ENCODE measurements at regions not wholly inside any gene's neighbourhood (a gene's known extent, or its start where the extent isn't known, plus 50 kb on each side); places are given as distances from the start of the nearest gene placed in this dataset.

DNA sequence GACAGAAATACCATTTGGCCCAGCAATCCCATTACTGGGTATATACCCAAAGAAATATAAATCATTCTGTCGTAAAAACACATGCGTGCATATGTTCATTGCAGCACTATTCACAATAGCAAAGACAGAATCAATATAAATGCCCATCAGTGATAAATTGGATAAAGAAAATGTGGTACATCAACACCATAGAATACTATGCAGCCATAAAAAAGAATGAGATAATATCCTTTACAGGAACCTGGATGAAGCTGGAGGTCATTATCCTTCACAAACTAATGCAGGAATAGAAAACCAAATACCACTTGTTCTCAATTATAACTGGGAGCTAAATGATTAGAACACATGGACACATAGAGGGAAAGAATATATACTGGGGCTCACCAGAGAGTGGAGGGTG, 109.6 kb upstream of the SLC35F3 start:
- TF ChIP-seq, protein P1, sequence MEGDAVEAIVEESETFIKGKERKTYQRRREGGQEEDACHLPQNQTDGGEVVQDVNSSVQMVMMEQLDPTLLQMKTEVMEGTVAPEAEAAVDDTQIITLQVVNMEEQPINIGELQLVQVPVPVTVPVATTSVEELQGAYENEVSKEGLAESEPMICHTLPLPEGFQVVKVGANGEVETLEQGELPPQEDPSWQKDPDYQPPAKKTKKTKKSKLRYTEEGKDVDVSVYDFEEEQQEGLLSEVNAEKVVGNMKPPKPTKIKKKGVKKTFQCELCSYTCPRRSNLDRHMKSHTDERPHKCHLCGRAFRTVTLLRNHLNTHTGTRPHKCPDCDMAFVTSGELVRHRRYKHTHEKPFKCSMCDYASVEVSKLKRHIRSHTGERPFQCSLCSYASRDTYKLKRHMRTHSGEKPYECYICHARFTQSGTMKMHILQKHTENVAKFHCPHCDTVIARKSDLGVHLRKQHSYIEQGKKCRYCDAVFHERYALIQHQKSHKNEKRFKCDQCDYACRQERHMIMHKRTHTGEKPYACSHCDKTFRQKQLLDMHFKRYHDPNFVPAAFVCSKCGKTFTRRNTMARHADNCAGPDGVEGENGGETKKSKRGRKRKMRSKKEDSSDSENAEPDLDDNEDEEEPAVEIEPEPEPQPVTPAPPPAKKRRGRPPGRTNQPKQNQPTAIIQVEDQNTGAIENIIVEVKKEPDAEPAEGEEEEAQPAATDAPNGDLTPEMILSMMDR (IDR thresholded peaks at IDR 0.05; ENCODE audit: insufficient read depth, low read length) = no peak
- TF ChIP-seq, protein P2, sequence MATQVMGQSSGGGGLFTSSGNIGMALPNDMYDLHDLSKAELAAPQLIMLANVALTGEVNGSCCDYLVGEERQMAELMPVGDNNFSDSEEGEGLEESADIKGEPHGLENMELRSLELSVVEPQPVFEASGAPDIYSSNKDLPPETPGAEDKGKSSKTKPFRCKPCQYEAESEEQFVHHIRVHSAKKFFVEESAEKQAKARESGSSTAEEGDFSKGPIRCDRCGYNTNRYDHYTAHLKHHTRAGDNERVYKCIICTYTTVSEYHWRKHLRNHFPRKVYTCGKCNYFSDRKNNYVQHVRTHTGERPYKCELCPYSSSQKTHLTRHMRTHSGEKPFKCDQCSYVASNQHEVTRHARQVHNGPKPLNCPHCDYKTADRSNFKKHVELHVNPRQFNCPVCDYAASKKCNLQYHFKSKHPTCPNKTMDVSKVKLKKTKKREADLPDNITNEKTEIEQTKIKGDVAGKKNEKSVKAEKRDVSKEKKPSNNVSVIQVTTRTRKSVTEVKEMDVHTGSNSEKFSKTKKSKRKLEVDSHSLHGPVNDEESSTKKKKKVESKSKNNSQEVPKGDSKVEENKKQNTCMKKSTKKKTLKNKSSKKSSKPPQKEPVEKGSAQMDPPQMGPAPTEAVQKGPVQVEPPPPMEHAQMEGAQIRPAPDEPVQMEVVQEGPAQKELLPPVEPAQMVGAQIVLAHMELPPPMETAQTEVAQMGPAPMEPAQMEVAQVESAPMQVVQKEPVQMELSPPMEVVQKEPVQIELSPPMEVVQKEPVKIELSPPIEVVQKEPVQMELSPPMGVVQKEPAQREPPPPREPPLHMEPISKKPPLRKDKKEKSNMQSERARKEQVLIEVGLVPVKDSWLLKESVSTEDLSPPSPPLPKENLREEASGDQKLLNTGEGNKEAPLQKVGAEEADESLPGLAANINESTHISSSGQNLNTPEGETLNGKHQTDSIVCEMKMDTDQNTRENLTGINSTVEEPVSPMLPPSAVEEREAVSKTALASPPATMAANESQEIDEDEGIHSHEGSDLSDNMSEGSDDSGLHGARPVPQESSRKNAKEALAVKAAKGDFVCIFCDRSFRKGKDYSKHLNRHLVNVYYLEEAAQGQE (IDR thresholded peaks at IDR 0.05; ENCODE audit: insufficient replicate concordance, low read depth) = no peak
- TF ChIP-seq GABPA (IDR thresholded peaks at IDR 0.05; ENCODE audit: low read depth) (no peak), POLR2AphosphoS5 (IDR thresholded peaks at IDR 0.05; ENCODE audit: low read depth) (no peak)
